ENCODE measurements at regions not wholly inside any gene's neighbourhood (a gene's known extent, or its start where the extent isn't known, plus 50 kb on each side); places are given as distances from the start of the nearest gene placed in this dataset.
"Not testable (repeated sequence)": the region's sequence is repeated elsewhere in the genome, so short reads cannot be mapped to it uniquely, and the experiment has no call there.

DNA sequence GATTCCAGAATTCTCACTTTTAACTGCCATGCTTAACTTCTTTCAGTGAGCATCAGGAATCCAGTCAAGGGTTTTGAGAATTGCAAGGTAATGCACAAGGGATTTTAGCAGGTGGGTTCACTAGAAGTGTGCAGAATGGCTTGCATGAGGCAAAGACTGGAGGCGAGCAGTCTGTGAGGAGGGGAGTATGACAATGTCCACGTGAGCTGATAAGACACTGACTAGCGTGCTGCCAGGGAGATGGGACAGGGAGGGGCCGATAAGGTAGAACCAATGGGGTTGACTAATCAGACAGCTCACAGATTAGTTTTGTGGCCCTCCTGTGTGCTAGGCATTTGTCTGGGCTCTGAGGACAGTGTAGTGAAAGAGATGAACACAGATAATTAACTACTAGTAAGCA lies 102.0 kb upstream of the DAZL start:
- DNase-seq, result no peak

DNA sequence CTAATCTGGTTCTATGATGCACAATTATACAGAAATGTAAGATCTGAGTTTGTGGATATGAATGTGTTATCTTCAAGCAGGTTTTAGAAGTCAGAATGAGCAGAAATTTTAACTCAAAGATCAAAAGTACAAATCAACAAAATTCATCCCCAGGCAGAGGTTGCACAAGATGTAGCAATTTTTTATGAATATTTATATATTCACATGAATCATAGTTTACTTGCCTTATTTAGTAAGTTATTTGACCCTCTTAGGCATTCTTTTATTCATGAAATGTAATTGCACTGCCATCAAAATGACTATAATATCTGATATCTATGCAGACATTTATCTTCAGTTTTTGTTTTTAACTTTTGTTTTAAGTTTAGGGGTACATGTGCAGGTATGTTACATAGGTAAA lies 103.1 kb upstream of the DAZL start:
- no peak for DNase-seq

DNA sequence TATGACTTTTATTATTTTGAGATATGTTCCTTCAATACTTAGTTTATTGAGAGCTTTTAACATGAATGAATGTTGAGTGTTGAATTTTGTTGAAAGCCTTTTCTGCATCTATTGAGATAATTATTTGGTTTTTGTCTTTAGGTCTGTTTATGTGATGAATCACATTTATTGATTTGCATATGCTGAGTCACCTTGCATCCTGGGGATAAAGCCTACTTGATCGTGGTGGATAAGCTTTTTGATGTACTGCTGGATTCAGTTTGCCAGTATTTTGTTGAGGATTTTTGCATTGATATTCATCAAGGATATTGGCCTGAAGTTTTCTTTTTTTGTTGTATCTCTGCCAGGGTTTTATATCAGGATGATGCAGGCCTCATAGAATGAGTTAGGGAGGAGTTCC lies 106.5 kb upstream of the DAZL start:
- DNase-seq, result not testable (repeated sequence)

DNA sequence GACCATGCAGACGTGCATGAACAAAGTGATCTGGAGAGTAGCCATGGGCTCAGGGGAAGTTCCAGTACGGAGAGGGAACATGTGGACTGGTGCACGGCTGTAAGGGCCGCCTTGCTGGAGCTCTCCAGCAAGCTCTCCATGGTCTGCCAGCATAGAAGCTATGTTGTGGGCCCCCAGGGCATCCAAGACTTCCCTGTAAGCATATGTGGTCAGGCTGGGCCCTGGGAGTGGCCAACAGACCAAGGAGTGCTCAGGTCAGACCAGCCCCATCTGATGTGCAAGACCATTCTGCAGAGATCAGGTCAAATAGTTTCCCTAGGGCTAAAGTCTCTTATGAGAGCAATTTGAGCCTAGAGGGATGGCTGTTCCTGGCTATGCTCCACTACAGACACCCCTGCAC lies 110.1 kb upstream of the DAZL start:
- DNase-seq, result no peak

DNA sequence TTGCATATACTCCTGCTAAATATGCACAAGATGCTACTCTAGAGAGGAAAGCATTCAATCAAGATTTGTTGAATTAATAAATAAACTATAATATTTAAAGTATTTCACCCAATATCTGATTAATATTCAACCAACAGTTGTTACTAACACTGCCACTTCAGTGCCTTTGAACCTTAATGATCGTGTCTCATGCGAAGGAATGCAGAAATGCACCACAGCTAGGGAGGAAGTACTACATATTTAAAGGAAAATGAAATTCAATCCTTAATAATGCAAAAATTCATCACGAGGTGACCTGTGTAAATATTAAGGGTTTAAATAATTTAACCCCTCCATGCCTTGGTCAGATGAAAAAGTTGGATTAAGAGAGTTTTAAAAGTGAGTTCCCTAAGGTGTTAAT lies 114.2 kb upstream of the DAZL start:
- no peak for DNase-seq

DNA sequence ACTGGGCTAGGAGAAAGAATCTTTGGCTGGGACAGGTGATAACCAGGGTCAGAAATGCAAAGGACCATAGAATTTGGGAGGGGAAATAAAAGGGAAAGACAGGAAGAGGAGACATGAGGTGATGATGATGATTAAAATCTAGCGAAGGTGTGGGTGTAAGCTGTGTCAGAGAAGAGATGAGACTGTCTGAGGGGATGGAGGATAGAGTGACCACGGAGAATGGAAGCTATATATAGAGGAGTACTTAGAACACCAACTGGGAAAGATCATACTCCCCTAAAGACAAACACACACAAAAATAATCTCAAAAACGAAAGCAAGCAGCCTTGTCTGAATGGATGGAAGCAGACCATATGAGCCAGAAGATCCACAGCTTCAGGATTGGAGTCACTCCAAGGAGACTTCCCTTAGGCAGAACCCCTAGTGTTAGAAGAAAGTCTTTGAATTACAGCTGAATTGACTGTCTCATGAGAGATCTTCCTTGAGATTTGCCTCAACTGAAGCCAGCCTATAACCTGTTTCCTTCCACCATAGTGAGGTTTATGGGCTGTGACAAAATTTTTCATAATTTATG lies 115.2 kb upstream of the DAZL start:
- DNase-seq, result no peak

DNA sequence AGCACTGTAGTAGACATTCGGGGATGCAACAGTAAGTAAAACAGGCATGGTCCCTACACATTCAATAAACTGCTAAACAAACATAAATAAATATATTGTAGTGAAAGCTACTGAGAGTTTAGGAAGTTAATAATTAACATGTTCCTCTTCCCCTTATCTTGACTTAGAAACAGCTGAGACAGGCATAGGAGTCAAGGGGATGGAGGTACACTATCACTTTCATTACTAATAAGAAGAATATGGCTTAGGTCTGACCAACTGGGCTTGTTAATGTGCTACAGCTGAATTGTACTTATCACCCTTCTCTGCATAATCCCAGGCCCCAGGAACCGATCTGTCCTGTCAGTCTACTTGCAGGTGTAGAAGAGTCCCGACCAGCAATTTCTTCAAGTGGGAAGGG lies 116.3 kb upstream of the DAZL start:
- no peak for DNase-seq

DNA sequence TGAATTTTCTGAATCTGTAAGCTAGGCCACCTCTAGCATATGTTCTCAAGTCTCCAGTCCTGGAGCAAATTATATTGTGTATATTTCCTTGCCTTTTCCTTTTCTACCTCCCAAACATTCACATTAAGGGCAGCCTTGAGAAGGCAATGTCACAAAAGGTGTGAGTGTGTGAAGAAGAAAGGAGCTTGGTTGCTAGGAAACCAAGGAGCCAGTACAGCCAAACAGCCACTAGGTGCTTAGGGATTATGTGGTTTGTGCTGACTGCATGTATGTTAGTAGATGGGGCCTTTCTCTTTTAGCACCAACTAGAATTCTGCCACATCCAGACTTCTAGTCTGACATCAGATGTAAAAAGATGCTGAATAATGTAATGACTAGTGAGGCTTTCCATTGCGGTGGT lies 118.8 kb upstream of the DAZL start:
- DNase-seq, result peak in 1 of 56 donors; percentile 2

DNA sequence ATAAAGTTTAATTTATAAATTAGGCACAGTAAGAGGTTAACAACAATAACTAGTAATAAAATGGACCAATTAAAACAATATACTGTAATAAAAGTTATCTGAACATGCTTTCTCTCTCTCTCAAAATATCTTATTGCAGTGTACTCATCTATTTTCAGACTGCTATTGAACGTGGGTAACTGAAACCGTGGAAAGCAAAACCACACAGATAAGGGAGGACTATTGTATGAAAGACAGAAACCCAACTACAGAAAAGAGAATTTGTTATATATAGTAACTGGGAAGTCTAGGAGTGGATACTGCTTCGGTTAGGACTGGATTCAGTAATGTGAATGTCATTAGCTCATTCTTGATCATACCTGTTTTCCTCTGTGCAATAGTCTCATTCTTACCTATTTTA lies 119.3 kb upstream of the DAZL start:
- no peak for DNase-seq

DNA sequence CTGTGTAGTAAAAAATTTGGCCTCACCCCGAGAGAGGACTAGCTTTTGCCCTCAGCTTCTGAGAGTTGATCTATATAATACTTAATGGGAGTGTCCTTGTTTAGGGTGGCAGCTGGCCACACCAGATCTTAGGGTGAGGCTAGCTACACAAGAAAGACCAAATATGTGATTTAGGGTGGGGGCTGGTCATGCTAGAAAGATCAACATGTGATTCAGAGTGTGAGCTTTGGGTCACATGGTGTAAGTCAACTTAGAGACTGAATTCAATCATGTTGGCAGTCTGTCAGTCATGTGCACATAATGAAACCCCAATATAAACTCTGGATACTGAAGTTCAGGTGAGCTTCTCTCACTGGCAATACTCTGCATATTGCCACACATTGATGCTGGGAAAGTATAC lies 120.7 kb upstream of the DAZL start:
- no peak for DNase-seq

DNA sequence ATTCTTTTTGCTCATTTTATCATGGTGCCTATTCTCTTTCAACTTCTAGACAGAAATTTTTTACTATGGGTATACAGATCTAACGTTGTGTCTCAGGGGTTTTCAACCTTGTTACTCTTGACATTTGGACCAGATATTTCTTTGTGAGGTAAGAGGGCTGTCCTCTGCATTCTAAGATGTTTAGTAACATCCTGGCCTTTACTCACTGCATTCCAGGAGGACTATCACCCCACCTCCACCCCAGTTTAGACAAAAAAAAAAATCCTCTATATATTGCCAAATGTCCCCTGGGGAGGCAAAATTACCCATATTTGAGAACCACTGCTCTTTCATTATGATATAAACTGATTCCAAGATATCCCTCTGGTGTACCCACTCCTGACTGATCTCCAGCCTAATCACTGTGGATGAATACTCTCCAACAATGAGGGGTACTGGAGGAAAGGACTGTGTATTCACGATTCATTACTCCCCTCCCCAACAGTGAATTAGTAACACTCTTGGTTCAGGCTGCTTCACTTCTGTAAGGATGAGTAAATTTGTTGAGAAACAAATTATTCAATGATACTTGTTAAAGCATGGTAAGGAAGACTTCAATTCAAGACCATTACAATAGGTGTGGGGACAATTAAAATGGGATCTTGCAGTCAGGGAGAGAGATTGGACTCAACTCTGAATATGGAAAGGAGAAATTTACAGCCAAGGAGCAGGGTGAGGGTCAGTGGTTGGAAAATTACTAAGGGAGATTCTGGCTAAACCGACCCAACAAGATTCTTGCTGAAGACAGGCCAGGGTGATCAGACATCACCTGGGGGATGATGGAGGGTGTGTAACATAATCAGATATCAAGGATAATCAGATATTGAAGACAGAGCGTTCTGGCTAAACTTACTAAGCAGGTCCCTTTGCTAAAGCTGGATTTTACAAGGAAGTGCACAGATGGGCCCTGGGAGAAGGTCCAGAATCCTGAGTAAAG lies 123.8 kb upstream of the DAZL start:
- DNase-seq, result no peak

DNA sequence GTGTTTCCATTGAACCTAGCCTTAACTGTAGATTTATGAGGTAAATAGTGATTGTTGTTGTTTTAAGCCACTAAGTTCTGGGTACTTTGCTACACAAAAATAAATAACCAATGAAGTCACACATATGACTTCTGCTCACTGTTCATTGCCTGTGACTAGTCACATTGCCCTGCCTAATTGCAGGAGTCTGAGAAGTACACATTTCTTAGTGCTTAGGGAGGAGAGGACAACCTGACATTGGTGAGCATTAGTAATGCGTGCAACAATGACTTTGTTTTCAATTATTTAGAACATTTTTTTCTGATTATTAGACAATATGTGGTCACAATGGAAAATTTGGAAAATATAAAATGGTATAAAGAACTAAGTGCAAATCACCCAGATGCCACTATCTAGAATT lies 133.2 kb upstream of the DAZL start:
- no peak for DNase-seq

DNA sequence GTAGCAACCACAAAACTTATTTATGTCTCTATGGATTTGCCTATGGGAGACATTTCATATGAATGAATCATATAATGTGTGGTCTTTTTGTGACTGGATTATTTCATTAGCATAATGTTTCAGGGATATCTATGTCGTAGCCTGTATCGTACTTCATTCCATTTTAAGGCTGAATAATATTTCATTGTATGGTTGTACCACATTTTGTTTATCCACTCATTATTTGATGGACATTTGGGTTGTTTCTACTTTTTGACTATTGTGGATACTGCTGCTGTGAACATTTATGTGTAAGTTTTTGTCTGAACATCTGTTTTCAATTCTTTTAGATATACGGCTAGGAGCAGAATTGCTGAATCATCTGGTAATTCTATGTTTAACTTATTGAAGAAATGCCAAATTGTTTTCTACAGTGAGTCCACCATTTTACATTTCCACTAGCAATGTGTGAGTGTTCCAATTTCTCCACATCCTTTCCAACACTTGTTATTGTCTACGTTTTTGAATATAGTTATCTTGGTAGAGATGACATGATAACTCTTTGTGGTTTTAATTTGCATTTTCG lies 134.4 kb upstream of the DAZL start:
- DNase-seq, result no peak

DNA sequence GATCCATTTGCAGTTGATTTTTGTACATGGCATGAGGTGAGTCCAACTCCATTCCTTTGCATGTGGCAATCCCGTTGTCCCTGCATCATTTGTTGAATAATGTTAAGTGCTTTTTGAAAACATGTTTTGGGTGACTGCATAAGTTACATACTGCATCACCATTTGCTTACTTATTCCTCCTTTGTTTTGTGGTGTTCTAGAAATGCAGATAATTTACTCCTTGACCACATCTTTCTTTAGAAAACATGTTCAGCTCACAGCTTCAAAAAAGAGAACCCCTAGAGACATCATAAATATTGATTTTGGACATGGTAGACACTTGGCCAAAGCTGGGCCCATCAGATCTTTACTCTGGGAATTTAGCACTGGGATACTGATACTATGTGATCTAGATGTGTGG lies 135.3 kb upstream of the DAZL start:
- no peak for DNase-seq

DNA sequence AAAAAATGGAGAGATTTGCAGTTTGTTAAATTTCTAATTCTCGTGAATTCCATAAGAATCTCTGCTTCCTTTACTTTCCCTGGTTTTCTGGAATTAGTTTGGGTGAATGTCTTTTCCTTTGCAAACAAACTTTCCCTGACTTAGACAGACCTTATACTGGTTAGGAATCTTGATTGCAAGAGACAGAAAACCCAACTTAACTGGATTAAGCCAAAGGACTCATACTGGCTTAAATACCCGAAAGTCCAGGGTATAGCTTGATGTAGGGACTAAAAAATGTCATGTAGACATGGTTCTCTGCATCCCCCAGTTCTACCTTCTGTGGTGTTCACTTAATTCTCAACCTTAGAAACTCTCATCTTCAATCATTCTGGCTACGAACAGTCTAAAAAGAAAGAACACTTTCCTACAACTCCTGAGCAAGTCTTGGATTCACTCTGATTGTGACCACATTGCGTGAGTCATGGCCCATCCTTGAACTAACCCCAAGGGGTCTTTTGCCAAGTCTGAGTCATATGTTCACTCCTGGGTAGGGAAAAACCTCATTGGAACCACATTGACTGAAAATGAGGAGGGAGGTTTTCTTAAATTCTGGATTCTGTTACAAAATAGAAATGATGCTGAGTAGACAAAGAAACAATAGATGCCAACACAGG lies 136.0 kb upstream of the DAZL start:
- no peak for DNase-seq

DNA sequence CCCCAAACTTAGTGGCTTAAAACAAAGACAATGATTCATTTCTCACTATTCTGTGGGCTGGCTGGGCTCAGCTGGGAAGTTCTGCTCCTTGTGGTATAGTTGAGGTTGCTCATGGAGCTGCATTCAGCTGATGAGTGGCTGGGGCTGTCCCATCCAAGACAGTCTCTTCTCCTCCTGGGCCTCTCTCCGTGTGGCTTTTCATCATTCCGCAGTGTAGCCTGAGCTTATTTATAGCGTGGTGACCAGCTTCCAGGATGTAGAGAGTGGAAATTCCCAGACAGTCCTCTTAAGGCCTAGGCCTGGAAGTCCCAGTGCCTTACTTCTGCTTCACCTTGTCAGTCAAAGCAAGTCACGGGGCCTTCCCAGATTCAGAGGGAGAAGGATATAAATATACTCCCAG lies 136.7 kb upstream of the DAZL start:
- DNase-seq, result no peak

DNA sequence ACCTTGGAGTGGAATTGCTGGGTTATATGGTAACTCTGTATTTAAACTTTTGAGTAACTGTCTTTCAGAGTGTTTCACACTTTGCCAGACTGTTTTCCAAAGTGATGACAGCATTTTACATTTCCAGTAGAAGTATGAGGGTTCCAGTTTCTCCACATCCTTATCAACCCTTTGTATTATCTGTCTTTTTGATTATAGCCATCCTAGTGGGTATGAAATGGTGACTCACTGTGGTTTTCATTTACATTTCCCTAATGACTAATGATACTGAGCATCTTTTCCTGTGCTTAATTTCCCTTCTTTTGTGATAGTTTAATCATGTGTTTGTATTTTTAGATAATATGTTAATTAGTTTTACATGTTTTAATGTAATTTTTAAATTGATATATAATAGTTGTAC lies 138.1 kb upstream of the DAZL start:
- no peak for DNase-seq

DNA sequence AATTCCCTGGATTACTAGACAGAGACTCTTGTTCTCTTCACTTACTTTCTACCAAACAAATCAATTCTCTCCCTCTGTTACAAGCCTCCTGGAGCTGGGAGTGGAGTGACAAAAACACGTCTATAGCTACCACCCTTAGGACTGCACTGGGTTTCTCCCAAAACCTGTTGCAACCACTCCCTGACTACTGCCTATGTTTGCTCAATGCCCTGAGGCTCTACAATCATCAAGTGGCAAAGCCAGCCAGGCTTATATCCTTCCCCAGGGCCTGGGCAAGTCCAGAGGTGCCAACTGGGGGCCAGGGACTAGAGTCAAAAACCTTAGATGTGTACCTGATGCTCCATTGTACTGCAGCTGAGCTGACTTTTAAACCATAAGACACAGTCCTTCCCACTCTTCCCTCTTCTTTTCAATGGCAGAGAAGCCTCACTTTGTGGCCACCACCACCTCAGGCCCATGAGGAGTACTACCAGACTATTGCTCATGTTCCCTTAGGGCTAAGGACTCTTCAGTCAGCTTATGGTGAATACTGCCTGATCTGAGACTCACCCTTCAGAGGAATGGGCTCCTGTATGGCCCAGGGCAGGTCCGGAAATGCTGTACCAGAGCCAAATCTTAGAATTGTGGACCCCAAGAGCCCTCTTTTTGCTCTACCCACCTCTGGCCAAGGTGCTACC lies 125.4 kb upstream of the PLCL2 start:
- DNase-seq, result no peak

DNA sequence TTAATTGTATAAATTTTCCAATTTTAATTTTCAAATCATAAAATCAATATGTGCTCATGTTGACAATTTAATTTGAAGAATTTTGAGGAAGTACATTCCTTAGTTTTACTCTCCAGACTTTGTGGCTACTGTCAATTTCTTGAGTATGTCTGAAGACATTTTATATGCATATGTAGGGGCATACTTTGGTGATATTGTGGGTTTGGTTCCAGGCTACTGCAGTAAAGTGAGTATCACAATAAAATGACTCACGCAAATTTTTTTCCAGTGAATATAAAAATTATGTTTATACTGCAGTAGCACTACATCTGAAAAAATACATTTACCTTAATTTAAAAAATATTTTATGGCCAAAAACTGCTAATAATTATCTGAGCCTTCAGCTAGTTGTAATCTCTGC lies 123.2 kb upstream of the PLCL2 start:
- DNase-seq, result no peak

DNA sequence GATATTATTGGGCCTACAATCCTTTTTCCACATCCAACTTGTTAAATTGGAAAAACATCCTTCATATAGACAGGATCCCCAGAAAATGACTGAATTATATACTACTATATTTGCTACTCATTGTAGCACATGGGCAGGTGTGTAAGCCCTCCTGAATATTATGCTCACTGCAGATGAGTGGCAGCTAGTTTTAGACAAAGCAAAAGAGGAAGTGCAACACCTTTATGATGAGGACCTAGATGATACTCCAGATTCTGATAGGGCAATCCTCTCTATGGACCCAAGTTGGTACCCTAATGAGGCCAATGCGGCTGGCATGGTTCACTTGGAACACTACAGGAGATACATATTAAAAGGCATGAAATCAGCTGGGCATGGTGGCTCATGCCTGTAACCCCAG lies 119.1 kb upstream of the PLCL2 start:
- DNase-seq, result no peak

DNA sequence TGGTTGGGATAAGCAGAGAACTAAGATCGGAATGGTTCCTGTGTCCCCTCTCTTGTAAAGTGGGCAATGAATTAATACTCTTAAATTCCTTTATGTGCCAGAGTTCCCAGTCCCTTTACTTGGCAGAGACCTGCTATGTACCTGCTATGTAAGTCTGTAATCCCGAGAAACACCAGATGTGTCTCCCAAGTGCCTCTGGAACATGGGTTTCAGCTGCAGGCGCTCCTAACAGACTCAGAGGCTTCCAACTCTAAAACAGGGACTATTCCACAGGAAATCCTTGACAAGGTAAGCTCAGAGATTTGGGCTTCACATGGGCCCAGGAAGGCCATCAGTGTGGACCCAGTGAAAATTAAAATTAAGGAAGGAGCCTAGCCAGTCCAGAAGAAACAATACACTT lies 117.7 kb upstream of the PLCL2 start:
- DNase-seq, result no peak

DNA sequence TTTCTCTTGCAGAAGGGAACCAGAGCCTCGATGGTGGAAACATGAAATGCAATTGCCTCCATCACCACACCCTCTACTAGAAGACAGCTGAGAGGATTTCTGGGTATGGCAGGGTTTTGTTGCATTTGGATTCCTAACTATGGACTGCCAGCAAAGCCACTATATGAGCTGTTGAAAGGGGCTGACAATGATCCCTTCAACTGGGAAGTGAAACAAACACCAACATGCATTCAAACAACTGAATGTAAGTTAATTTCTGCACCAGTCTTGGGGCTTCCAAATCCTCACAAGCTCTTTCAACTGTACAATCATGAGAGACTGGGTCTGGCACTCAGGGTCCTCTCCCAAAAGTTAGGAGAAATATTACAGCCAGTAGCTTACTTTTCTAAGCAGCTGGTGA lies 116.7 kb upstream of the PLCL2 start:
- no peak for DNase-seq
